ENCODE measurements at regions not wholly inside any gene's neighbourhood (a gene's known extent, or its start where the extent isn't known, plus 50 kb on each side); places are given as distances from the start of the nearest gene placed in this dataset.

GRCh38 chr1:81230983-81231728, 569.6 kb upstream of the ADGRL2 start:
- TF ChIP-seq YY1 (IDR thresholded peaks at IDR 0.05; ENCODE audit: insufficient read depth, insufficient read length) (no peak), SUZ12 (IDR thresholded peaks at IDR 0.05; ENCODE audit: extremely low read depth, insufficient read depth, insufficient read length) (no peak), ZNF274 (IDR thresholded peaks at IDR 0.05; ENCODE audit: low read depth, low read length) (no peak)
